Ovary (tissue), 3 donors: ENCODE measurements at regions not wholly inside any gene's neighbourhood (a gene's known extent, or its start where the extent isn't known, plus 50 kb on each side); places are given as distances from the start of the nearest gene placed in this dataset.

Experiments
- CTCF ChIP-seq, 3 donors: fragments of 450-650 bp in 2 of 3; fragments of 200-600 bp in 1 of 3; IDR thresholded peaks; one replicate each; pipeline versions ENCODE4 v1.5.1 to v1.8.0; 2016 to 2022; ENCODE audit warnings: antibody characterized with exemption in 3 of 3, mild to moderate bottlenecking in 1 of 3
- EP300 ChIP-seq: sonication (generic); formaldehyde crosslinking; IDR thresholded peaks from one replicate; pipeline ENCODE4 v1.6.1; 2017; ENCODE audit warnings: antibody characterized with exemption
- donor health status: DM: no; HTN: no; CAD: no.

- no peak for TF ChIP-seq CTCF (IDR thresholded peaks at IDR 0.05)
- TF ChIP-seq EP300, result no peak
Measured at GRCh38 chr9:86649913-86650312, 295.7 kb upstream of the TUT7 start.
